ENCODE measurements at regions not wholly inside any gene's neighbourhood (a gene's known extent, or its start where the extent isn't known, plus 50 kb on each side); places are given as distances from the start of the nearest gene placed in this dataset.

GRCh38 chr7:69422574-69422985 is 175.7 kb upstream of the AUTS2 start:
- no peaks in the 10 kb centered on the region for H3K27me3 ChIP-seq
- no peaks in the 10 kb centered on the region for H3K36me3 ChIP-seq
- 39% methylated on average over 4 of the region's 4 CpGs for WGBS (ENCODE audit: insufficient coverage, low coverage, low lambda C conversion rate, missing lambda C conversion rate)
- no peaks in the 10 kb centered on the region for H3K9me3 ChIP-seq
- TF ChIP-seq, protein P1, sequence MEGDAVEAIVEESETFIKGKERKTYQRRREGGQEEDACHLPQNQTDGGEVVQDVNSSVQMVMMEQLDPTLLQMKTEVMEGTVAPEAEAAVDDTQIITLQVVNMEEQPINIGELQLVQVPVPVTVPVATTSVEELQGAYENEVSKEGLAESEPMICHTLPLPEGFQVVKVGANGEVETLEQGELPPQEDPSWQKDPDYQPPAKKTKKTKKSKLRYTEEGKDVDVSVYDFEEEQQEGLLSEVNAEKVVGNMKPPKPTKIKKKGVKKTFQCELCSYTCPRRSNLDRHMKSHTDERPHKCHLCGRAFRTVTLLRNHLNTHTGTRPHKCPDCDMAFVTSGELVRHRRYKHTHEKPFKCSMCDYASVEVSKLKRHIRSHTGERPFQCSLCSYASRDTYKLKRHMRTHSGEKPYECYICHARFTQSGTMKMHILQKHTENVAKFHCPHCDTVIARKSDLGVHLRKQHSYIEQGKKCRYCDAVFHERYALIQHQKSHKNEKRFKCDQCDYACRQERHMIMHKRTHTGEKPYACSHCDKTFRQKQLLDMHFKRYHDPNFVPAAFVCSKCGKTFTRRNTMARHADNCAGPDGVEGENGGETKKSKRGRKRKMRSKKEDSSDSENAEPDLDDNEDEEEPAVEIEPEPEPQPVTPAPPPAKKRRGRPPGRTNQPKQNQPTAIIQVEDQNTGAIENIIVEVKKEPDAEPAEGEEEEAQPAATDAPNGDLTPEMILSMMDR (IDR thresholded peaks at IDR 0.05), result no peak
- no peak for TF ChIP-seq POLR2A (IDR thresholded peaks at IDR 0.05)
- no peak overlapping the region for H3K4me3 ChIP-seq
- no peak overlapping the region for H3K27ac ChIP-seq
- peak; percentile 65 to 97 (median 86) for ATAC-seq
- DNase-seq, result no peak
- intact Hi-C loops (cut with DNase I), result no loop called here
- H3K4me1 ChIP-seq, result peaks cover 0 to 11% (median 5%) of the 10 kb centered on the region in 4 donors

DNA sequence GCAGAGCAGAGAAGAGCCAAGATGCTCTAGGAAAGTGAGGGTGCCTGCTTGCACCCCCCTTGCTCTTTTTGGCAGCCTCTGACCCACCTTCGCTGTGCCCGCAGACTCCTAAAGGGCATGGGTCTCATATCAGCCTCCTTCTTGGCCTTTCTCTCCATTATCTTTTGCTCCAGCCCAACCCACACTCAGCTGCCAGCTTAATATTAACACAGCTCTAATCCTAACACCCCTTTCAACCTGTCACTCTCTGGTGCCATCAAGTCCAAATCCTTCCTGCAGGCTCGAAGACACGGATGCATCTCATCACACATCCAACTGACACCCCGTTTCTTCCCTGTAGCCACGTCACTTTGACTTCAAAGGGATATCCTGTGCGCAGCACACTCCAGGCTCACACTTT is 171.6 kb upstream of the AUTS2 start:
- TF ChIP-seq, protein P1 (IDR thresholded peaks at IDR 0.05), result no peak
- TF ChIP-seq POLR2A (IDR thresholded peaks at IDR 0.05), result no peak
- ATAC-seq (no peak), DNase-seq (no peak)
- H3K27ac ChIP-seq, result no peak overlapping the region
- H3K27me3 ChIP-seq, result no peaks in the 10 kb centered on the region
- peaks cover 0 to 11% (median 5%) of the 10 kb centered on the region in 4 donors for H3K4me1 ChIP-seq
- no peak overlapping the region for H3K4me3 ChIP-seq
- no peaks in the 10 kb centered on the region for H3K9me3 ChIP-seq
- intact Hi-C loops (cut with DNase I), result no loop called here
- 71% methylated on average over 6 of the region's 7 CpGs for WGBS (ENCODE audit: insufficient coverage, low coverage, low lambda C conversion rate, missing lambda C conversion rate)
- no peaks in the 10 kb centered on the region for H3K36me3 ChIP-seq

DNA sequence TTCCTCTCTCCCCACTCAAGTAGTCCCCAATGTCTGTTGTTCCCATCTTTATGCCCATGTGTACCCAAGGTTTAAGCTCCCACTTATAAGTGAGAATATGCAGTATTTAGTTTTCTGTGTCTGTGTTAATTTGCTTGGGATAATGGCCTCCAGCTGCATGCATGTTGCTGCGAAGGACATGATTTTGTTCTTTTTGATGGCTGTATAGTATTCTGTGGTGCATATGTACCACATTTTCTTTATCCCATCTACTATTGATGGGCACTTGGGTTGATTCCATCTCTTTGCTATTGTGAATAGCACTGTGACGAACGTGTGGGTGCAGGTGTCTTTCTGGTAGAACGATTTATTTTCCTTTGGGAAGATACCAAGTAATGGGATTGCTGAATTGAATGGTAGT is 170.2 kb upstream of the AUTS2 start:
- Histone ChIP-seq H3K4me3 (no peak overlapping the region), H3K27me3 (no peaks in the 10 kb centered on the region), H3K4me1 (no peaks in the 10 kb centered on the region), H3K36me3 (no peaks in the 10 kb centered on the region), H3K9me3 (no peaks in the 10 kb centered on the region), H3K27ac (no peak overlapping the region)
- TF ChIP-seq, protein P1 (IDR thresholded peaks at IDR 0.05), result no peak
- TF ChIP-seq POLR2A (IDR thresholded peaks at IDR 0.05), result no peak
- DNase-seq (no peak), ATAC-seq (no peak)
- 61% methylated on average over 4 of the region's 4 CpGs for whole genome bisulfite sequencing (ENCODE audit: insufficient coverage, low coverage, low lambda C conversion rate, missing lambda C conversion rate)
- intact Hi-C loops (cut with DNase I), result no loop called here

- H3K27ac ChIP-seq, result no peak overlapping the region
- intact Hi-C loops (cut with DNase I), result no loop called here
- H3K27me3 ChIP-seq, result no peaks in the 10 kb centered on the region
- ATAC-seq (peak in 2 of 4 donors; percentile 23 to 30), DNase-seq (peak in 1 of 3 donors; percentile 23)
- no peak for TF ChIP-seq POLR2A (IDR thresholded peaks at IDR 0.05)
- TF ChIP-seq, protein P1 (IDR thresholded peaks at IDR 0.05), result no peak
- no peaks in the 10 kb centered on the region for H3K9me3 ChIP-seq
- no peaks in the 10 kb centered on the region for H3K36me3 ChIP-seq
- 31% methylated on average over 13 of the region's 16 CpGs for WGBS (ENCODE audit: insufficient coverage, low coverage, low lambda C conversion rate, missing lambda C conversion rate)
- no peak overlapping the region for H3K4me3 ChIP-seq
- H3K4me1 ChIP-seq, result no peaks in the 10 kb centered on the region
Observed at GRCh38 chr7:69429911-69430383, 168.3 kb upstream of the AUTS2 start.
